Liver (tissue), 3 donors: ENCODE measurements at regions not wholly inside any gene's neighbourhood (a gene's known extent, or its start where the extent isn't known, plus 50 kb on each side); places are given as distances from the start of the nearest gene placed in this dataset.

Source experiments
- ATF3 ChIP-seq: IDR thresholded peaks from 2 replicates; pipeline ENCODE4 v1.6.1; 2016; ENCODE audit warnings: antibody characterized with exemption
- CTCF ChIP-seq: fragments of 150-350 bp; IDR thresholded peaks from 2 replicates; pipeline ENCODE4 v1.5.1; 2017; ENCODE audit warnings: improper control_type of control experiment, low read depth, low read length; ENCODE audit not compliant: missing input control
- EGR1 ChIP-seq, 2 donors: IDR thresholded peaks; 2 replicates each; pipeline ENCODE4 v1.6.1; 2016 to 2018; ENCODE audit warnings: antibody characterized with exemption in 2 of 2, low read depth in 2 of 2
- FOXA1 ChIP-seq: IDR thresholded peaks from 2 replicates; pipeline ENCODE4 v1.6.1; 2016; ENCODE audit warnings: antibody characterized with exemption
- GABPA ChIP-seq, 2 donors: IDR thresholded peaks in 1 of 2; conservative IDR thresholded peaks in 1 of 2; 2 replicates each; pipeline ENCODE4 v1.6.1; 2016; ENCODE audit warnings: antibody characterized with exemption in 2 of 2, mild to moderate bottlenecking in 1 of 2, moderate library complexity in 1 of 2
- JUND ChIP-seq, 2 donors: IDR thresholded peaks; 2 replicates each; pipeline ENCODE4 v1.6.1; 2016; ENCODE audit warnings: antibody characterized with exemption in 2 of 2
- MAX ChIP-seq: IDR thresholded peaks from 2 replicates; pipeline ENCODE4 v1.6.1; 2016; ENCODE audit warnings: antibody characterized with exemption
- RAD21 ChIP-seq, 2 donors: IDR thresholded peaks; 2 replicates each; pipeline ENCODE4 v1.6.1; 2016; ENCODE audit warnings: antibody characterized with exemption in 2 of 2, mild to moderate bottlenecking in 2 of 2
- REST ChIP-seq: IDR thresholded peaks from 2 replicates; pipeline ENCODE4 v1.6.1; 2016; ENCODE audit warnings: antibody characterized with exemption, mild to moderate bottlenecking
- RXRA ChIP-seq, 2 donors: IDR thresholded peaks; 2 replicates each; pipeline ENCODE4 v1.6.1; 2017 to 2018; ENCODE audit warnings: antibody characterized with exemption in 2 of 2, mild to moderate bottlenecking in 1 of 2
- SP1 ChIP-seq: IDR thresholded peaks from 2 replicates; pipeline ENCODE4 v1.6.1; 2018; ENCODE audit warnings: antibody characterized with exemption, mild to moderate bottlenecking
- TAF1 ChIP-seq: conservative IDR thresholded peaks from 2 replicates; pipeline ENCODE4 v1.6.1; 2016; ENCODE audit warnings: antibody characterized with exemption, mild to moderate bottlenecking
- YY1 ChIP-seq: IDR thresholded peaks from 2 replicates; pipeline ENCODE4 v1.6.1; 2016; ENCODE audit warnings: antibody characterized with exemption, mild to moderate bottlenecking
- ZBTB33 ChIP-seq: IDR thresholded peaks from 2 replicates; pipeline ENCODE4 v1.6.1; 2016; ENCODE audit warnings: antibody characterized with exemption
- donor health status: healthy.
- donor health status: healthy.

GRCh38 chr21:35217504-35218060 lies 168.5 kb upstream of the RUNX1 start:
- TF ChIP-seq CTCF (no peak), ATF3 (no peak), RXRA (IDR thresholded peaks at IDR 0.05) (no peak), REST (no peak), FOXA1 (no peak), MAX (no peak), RAD21 (IDR thresholded peaks at IDR 0.05) (no peak), GABPA (IDR thresholded peaks at IDR 0.05 in 1 of 2, conservative IDR thresholded peaks at IDR 0.05 in 1 of 2) (no peak), ZBTB33 (no peak), TAF1 (no peak), EGR1 (IDR thresholded peaks at IDR 0.05; ENCODE audit: low read depth in 2 of 2) (no peak), YY1 (no peak), JUND (IDR thresholded peaks at IDR 0.05) (no peak), SP1 (no peak)
